Activated CD8-positive, alpha-beta memory T cell treated with anti-CD3 and anti-CD28 coated beads, Interleukin-2, amount 50 U/mL, for 24 hours (primary cell): ENCODE measurements at regions not wholly inside any gene's neighbourhood (a gene's known extent, or its start where the extent isn't known, plus 50 kb on each side); places are given as distances from the start of the nearest gene placed in this dataset.
"Not testable (repeated sequence)": the region's sequence is repeated elsewhere in the genome, so short reads cannot be mapped to it uniquely, and the experiment has no call there.

ENCODE experiments used
- DNase-seq: peaks from one replicate; pipeline ENCODE4 v3.0.0-alpha.2; 2020; ENCODE audit errors: extremely low read depth

DNA sequence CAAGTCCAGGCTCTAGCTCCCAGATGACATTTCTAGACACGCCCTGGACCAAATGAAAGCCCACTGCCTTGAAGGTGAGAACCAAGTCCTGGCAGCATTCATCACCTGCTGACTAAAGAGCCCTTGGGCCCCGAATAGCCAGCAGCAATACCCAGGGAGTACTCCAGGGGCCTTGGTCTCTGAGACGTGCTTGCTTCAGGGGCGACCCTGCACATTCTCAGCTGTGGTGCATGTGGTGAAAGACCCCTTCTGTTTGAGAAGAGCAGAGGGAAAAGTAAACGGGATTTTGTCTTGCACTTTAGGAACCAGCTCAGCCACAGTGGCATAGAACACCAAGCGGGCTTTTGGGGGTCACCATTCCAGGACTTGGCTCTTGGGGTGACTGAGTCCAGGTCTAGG is 260.5 kb upstream of the MYT1L start:
- no peak for DNase-seq

DNA sequence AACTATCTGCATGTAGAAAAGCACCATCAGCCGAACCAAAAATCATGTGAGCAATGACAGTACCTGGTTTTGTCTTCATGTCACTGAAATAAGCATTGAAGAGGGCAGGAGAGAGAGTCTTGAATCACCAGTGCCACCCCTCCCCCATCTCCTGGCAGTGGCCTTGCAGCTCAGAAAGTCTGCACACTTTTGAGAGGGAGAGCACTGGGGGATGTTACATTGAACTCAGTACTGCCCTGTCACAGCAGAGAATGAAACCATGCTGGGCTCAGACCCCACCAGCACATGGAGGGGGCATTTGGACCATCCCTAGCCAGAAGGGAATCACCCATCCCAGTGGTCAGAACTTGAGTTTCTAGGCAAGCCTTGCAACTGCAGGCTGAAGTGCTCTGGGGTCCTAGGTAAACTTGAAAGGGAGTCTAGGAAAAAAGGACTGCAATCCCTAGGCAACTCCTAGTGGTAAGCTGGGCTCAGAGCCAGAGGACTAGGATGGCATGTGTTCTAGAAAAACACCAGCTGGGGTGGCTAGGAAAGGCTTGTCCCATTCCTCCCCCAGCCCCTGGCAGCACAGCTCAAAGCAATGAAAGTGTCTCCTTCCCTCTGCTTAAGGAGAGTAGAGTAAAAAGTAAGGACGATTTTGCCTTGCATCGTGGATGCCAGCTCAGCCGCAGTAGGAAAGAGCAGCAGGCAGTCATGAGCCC is 259.9 kb upstream of the MYT1L start:
- no peak for DNase-seq

DNA sequence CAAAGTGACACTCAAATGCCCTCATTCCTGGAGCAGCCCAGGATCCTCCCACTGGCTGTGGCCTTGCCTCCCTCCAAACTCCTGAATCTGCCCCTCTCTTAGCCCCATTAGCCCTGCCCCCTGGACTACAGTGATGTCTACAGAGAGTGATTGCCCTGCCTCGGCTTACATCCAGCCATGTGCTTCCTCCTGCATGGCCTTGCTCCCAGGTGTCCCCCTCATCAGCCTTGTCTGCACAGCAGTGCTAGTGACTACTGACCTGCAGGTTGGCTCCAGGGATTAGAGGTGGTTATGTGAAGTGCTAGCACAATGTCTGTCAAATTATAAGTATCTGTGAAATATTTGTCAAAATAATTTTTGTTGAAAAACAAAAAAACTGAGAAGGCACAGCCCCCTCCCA is 259.1 kb upstream of the MYT1L start:
- no peak for DNase-seq

DNA sequence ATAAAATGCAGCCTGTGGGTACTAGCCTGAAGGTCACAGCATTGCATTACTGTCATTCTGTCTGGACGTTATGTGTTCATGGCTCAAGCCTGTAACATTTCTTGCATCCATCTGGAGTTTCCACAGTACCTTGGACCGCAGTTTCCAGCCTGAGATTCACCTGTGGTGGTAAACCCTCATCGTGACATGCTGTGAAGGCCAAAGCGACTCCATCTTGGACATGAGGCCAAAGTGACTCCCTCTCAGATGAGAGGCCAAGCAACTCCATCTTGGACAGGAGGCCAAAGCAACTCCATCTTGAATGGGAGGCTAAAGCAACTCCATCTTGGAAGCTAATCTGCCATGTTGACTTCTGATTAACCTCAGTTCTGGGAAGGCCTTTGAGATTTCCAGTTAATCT is 257.7 kb upstream of the MYT1L start:
- no peak for DNase-seq

DNA sequence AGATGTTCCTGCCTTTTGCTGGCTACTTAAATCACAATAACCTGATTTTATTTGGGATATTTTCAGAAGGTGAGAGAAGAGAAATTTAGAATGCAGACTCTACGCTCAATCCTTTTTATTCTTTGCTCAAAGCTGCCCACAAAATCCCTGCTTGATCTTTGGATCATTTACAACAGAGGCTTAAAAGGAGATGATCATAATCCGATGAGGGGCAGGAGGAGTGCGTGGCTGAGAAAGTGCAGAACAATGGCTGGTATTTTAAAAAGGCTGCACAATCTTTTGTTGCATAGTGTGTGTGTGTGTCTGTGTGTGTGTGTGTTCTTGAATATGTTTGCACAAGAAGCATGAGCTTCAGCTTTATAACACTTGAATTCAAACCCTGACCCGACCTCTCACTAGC is 256.3 kb upstream of the MYT1L start:
- DNase-seq, result no peak

DNA sequence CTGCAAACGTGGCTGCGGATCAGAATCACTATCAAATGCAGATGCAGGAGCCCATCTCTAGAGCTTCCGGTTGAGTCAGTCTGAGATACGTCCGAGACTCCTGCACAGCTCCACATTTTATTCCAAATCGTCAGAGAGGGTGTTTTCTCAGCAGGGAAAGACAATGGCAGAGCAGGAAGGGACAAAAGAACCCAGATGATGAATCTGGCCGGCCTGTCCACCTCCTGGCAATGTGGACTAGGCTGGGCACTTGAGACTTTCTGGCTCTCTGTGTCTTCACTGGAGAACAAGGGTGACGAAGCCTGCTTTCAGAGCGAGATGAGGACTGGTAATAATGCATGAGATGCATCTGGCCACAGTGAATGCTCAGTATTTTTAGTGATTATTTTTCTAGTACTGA is 255.9 kb upstream of the MYT1L start:
- no peak for DNase-seq

DNA sequence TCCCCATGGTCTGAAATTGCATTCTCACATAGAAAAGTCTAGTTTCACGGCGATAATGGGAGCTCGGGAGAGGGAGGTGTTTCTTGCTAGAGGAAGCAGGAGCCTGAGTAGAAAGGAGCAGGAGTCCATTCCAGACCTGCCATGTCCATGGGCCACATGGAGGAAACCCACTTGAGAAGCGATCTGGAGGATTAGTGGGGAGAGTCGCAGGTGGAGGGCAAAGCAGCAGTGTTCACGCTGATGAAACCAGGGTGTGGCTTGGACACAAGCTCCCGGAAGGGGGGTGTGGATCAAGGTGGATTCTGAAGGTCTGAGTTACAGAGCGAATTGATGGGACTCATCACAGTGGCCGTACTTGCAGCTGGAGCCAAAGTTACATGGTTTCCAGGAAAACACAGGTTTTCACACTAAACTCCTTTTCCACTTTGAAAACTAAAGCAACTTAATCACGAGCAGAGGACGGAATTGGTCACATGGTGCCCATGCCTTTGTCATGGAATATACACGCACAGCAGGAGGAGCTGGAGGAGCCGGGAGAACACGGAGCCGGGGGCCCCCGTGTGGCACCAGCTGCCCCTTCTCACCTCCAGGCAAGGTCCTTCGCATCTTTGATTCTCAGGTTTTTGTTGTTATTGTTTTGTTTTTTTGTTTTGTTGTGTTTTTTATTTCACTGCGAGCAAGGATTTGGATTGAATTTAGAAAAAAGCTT is 255.1 kb upstream of the MYT1L start:
- DNase-seq, result no peak

DNA sequence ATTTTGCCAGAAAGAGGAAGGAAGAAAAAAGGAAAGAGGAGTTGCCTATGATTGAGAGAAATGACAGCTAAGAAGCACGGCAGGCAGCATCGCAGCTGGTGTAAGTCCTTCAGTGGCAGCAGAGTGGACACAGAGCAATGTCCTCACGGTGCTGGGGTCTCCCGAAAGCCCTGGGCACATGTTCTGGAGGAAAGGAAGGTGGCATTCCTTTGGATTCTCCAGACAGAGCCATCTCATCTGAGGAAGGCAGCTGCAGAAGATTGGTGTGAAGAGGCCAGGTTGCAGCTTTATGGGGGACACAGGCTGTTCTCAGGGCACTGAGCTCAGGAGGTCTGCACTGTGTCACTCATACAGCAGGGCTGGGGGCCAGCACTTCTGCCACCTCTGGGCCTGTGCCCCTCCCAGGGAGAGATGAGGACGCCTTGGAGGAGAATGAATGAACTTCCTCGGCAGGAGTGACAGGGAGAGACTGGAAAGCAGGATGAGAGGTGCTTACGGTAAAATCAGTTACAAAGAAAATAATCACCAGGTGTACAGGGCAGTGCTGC is 252.0 kb upstream of the MYT1L start:
- DNase-seq, result no peak

DNA sequence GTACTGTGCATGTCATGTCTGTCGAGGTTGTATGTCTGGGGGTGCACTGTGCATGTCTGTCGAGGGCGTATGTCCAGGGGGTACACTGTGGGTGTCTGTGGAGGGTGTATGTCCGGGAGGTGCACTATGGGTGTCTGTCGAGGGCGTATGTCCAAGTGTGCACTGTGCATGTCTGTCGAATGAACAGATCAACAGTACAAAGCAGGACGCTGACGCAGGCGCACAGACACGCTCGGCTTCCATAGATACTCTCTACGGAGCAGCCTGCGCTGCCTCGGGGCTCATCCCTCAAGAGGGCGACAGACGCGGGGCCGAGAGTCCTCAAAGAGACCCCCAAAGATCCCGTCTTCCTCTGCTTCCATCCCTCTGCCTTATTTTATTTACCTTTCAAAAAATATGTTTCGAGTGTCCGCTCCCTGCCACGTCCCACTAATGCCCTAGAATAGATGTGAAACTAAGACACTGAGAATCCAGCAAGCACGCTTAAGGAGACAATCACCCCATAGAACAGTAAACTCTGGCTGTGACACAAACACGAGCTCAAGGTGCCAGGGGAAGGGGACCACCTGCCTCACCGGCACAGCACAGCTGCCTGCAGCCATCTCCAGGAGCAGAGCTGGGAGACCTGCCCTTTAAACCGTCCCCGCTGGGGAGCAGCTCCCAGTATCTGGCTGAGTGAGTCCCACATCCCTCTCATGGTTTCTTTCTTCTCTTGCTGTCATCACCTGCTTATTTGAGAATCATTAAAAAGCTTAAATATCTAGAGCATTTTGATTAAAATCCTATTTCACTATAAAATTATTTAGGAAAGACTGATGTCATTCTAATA is 250.5 kb upstream of the MYT1L start:
- no peak for DNase-seq

DNA sequence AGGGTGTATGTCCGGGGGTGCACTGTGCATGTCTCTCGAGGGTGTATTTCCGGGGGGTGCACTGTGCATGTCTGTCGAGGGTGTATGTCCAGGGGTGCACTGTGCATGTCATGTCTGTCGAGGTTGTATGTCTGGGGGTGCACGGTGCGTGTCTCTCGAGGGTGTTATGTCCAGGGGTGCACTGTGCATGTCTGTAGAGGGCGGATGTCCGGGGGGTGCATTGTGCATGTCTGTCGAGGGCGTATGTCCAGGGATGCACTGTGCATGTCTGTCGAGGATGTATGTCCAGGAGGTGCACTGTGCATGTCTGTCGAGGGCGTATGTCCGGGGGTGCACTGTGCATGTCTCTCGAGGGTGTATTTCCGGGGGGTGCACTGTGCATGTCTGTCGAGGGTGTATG is 249.8 kb upstream of the MYT1L start:
- DNase-seq, result not testable (repeated sequence)

DNA sequence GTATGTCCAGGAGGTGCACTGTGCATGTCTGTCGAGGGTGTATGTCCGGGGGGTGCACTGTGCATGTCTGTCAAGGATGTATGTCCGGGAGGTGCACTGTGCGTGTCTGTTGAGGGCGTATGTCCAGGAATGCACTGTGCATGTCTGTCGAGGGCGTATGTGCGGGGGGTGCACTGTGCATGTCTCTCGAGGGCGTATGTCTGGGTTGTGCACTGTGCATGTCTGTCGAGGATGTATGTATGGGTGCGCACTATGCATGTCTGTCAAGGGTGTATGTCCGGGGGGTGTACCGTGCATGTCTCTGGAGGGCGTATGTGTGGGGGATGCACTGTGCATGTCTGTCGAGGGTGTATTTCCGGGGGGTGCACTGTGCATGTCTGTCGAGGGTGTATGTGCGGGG is 249.3 kb upstream of the MYT1L start:
- no peak for DNase-seq

DNA sequence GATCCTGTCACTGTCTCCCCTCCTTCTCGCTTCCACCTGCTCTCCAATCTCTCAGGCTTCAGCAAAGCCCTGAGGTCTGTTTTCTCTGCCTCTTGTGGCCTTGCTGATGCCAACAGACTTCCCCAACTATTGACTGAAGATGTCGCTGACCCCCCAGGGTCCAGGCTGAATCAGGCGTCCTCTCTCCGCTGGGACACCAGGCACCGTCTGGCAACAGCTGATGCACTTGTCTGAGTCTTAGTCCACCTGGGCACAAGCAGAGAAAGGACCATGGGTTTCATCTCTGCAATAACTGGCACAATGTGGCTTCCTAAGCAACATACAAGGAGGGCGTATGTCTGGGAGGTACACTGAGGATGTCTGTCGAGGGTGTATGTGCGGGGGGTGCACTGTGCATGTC is 248.7 kb upstream of the MYT1L start:
- DNase-seq, result no peak

DNA sequence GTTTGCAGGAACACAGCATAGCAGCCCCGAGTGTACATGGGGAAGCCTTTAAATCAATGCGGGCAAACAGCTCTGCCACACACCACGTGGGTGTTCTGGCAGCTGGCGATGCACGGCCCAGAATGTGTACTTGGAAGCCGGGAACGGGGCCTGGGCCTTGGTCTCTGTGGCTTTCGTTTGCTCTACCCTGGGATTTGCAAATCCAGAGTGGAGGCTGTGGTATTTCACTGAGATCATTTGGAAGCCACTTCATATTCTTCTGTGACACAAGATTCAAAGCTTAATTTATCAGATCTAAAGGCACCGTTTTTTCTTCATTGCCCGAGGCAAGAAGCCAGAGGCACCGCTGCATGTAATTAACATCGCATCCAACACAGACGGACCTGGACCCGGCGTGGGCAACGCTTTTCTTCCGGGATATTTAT is 246.3 kb upstream of the MYT1L start:
- DNase-seq, result no peak

DNA sequence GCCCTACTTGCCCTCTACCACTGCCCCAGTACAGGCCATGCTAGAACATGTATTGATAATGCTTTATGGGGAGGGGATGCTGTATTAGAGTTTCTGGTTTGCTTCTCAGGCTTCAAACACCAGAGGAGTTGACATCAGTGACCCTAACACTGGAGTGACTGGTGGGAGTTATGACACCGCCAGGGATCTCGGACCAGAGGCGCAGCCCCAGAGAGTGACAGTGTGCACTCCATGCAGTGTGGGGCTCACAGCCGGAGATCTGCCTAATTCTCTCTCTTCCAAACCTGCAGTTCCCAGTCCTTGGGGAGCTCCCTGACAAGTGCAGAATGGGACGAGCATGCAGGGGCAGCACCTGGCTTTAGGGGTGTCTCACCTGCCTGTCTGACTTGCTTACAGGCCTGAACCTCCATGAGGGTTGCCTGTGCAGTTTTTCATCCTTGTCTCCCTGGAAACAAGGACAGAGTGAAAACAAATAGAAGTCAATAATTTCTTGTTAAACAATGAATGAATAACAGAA is 244.9 kb upstream of the MYT1L start:
- no peak for DNase-seq

DNA sequence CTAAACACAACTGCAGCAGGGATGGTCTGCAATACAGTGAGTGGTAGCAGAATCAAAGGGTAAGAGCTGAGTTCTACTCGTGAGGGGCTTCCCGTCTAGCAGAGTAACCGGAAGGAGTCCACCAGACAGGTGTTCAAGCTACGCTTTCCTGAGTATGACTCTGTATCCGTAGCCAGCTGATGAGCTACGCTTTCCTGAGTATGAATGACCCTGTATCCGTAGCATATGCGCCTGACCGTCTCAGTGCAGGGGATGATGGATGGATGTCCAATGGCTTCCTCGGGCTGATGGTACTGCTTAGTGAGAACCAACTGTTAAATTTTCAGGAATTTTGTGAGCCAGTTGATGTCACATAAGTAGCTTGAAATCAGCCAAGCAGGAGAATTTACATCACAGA is 244.1 kb upstream of the MYT1L start:
- DNase-seq, result no peak

DNA sequence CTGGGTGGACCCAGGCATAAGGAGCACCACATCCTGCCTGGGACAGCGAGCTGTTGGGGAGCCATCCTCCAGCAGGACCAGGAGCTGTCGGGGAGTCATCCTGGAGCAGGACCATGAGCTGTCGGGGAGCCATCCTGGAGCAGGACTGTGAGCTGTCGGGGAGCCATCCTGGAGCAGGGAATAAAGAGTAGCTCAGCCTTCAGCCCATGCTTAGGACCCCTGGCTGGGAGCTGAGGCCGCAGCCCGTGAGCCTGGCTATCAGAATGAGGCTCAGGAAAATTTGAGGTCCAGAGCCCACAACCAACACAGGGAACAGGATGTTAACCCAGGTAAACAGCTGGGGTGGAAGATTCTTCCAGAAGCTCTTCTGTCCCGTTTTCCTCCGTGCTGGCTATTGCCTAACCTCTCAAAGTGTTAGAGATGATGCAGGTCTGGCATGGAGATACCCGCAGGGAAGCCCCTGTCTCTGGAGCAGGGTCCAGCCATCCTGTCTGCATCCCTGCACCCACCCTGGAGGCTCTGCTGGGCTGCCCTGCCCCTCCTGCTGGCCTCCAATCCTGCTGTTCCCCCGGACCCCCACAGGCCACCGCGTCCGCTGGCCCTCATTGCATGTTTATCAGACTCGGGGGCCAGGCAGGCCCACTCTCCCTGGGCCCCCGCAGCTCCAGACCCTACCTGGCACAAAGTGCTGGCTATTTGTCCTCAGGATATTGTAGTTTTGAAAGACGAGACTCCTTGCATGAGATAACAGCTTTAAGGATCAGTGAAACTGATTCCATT is 243.5 kb upstream of the MYT1L start:
- DNase-seq, result no peak

DNA sequence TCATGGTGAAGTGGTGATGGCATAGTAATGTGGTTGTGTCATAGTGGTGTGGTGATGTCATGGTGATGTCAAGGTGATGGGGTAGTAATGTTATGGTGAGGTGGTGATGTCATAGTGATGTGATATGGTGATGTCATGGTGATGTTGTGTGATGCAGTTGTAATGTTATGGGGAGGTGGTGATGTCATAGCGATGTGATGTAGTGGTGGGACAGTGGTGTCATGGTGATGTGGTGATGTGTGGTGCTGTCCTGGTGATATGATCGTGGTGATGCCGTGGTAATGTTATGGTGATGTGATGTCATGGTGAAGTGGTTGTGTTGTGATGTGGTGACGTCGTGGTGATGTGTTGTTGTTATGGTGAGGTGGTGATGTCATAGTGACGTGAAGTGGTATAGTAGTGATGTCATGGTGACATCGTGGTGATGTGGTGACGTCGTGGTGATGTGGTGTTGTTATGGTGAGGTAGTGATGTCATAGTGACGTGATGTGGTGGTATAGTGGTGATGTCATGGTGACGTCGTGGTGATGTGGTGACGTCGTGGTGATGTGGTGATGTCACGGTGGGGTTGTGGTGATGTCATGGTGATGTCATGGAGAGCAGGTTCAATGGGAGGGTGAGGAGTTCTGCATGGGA is 242.7 kb upstream of the MYT1L start:
- no peak for DNase-seq

DNA sequence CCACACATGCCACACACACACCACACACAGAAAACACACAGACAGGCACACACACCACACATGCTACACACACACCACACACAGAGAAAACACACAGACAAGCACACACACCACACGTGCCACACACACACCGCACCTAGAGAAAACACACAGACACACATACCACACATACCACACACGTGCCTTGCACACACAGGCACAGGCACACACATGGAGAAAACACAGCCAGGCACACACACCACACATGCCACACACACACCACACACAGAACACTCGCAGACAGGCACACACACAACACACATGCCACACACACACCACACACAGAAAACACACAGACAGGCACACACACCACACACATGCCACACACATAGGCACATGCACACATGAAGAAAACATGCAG is 242.1 kb upstream of the MYT1L start:
- DNase-seq, result no peak

DNA sequence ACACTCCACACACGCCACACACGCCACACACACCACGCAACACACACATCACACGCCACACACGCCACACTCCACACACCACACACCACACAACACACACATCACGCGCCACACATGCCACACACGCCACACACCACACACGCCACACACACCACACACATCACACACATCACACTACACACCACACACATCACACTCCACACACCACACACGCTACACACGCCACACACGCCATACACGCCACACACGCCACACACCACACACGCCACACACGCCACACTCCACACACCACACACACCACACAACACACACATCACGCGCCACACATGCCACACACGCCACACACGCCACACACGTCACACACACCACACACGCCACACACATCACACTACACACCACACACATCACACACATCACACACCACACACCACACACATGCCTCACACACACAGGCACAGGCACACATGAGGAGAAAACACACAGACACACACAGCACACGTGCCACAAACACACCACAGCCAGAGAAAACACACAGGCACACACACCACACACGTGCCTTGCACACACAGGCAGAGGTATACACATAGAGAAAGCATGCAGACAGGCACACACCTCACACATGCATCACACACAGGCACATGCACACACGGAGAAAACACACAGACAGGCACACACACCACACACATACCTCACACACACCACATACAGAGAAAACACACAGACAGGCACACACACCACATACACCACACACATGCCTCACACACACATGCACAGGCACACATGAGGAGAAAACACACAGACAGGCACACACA is 241.5 kb upstream of the MYT1L start:
- DNase-seq, result no peak
